GM04503 (cell line): ENCODE measurements at regions not wholly inside any gene's neighbourhood (a gene's known extent, or its start where the extent isn't known, plus 50 kb on each side); places are given as distances from the start of the nearest gene placed in this dataset.
"Not testable (repeated sequence)": the region's sequence is repeated elsewhere in the genome, so short reads cannot be mapped to it uniquely, and the experiment has no call there.

Experiments
- DNase-seq: peaks from one replicate; pipeline ENCODE4 v3.0.0-alpha.2; 2012; ENCODE audit warnings: low read depth

GRCh38 chr7:106523482-106523881 is 137.5 kb downstream of the CCDC71L start:
- no peak for DNase-seq

DNA sequence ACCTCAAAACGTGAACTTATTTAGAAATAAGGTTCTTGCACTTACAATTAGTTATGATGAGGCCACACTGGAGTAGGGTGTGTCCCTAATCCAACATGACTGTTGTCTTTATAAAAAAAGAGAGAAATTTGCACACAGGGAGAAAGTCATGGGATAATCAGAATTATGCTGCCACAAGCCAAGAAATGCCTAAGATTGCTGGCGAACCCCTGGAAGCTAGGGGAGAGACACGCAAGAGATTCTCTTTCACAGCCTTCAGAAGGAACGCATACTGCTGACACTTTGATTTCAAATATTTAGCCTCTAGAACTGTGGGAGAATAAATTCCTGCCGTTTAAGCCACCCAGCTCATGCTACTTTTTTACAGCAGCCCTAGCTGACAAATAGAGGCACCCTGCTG is 138.3 kb downstream of the CCDC71L start:
- no peak for DNase-seq

- no peak for DNase-seq
These were observed 139.4 kb downstream of the CCDC71L start for GRCh38 chr7:106521541-106521940.

- DNase-seq: no peak
These were observed 139.9 kb downstream of the CCDC71L start for GRCh38 chr7:106520962-106521514.

DNA sequence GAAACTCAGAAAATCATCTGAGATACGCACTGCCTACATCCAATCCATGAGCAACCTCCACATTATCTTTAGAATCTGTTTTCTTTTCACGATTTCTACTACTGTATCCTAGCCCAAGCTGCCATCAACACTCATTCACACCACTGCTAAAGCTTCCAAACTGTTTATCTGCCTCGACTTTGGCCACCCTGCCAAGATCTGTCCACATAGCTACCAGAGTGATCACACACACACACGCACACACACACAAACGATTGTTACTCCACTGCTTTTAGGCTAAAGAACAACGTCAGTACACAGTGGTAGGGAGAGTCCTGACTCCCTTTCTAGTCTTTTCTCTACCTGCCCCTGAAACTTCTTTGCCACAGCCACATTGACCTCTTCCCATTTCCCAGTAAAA is 142.0 kb downstream of the CCDC71L start:
- DNase-seq: no peak

DNA sequence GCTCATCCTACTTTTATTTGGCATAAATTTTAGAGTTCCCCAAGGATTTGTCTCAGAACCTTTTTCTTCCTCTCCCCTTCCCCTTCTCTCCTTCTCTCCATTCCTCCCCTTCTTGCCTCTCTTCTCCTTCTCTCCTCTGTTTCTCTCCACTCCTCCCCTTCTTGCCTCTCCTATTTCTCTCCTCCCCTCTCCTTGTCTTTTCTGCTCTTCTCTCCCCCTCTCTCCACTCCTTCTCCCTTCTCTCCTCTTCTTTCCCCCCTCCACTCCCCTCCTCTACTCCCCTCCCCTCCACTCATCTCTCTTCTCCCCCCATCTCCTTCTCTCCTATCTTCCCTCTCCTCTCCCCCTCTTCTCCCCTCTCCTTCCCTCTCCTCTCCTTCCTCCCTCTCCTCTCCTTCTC is 142.7 kb downstream of the CCDC71L start:
- DNase-seq: no peak

- DNase-seq: no peak
These were observed 143.4 kb downstream of the CCDC71L start for GRCh38 chr7:106517508-106517907.

- no peak for DNase-seq
These were observed 145.6 kb downstream of the CCDC71L start for GRCh38 chr7:106515321-106515720.

DNA sequence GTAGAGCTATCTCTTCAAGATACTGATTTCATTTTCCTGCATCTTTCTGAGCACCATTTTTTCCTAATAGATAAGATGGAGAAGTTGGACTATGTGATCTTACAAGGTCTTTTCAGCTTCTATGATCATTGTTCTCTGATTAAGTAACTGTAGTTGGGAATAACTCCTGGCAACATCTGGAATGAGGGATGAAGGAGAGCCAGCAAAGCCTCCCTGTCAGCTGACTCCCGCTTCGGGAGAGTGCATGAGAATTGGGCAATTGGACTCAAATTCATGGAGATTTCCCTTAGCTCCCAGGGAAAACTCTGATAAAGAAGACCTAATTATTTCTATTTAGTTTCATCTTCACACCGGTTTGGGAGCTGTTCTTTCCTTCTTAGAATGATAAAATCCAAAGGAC is 146.1 kb downstream of the CCDC71L start:
- DNase-seq: no peak

- DNase-seq: no peak
These were observed 148.7 kb downstream of the CCDC71L start for GRCh38 chr7:106512217-106512616.

GRCh38 chr7:106504645-106505044 is 156.3 kb downstream of the CCDC71L start:
- no peak for DNase-seq

GRCh38 chr7:106504207-106504606 is 156.8 kb downstream of the CCDC71L start:
- DNase-seq: no peak

GRCh38 chr7:106503626-106504025 is 157.3 kb downstream of the CCDC71L start:
- DNase-seq: no peak

- DNase-seq: no peak
These were observed 159.1 kb downstream of the CCDC71L start for GRCh38 chr7:106501605-106502580.

DNA sequence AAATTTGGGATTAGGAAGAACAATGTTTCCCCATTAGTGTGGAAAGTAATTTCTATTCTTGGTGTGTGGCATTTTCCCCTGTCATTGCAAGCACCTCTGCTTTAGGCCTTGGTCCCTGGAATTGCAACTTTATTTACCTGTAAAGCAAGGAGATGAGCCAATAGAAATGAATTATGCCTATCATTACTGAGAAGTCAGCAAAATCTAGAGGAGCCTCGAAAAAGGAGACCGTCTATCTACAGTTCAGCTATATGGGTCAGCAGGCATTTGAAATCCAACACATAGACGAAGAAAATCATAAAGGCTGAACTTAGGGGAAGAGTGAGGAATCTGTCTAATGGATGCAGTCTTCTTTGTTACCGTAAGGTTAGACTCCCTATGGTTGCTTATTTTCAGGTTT is 161.1 kb downstream of the CCDC71L start:
- no peak for DNase-seq

DNA sequence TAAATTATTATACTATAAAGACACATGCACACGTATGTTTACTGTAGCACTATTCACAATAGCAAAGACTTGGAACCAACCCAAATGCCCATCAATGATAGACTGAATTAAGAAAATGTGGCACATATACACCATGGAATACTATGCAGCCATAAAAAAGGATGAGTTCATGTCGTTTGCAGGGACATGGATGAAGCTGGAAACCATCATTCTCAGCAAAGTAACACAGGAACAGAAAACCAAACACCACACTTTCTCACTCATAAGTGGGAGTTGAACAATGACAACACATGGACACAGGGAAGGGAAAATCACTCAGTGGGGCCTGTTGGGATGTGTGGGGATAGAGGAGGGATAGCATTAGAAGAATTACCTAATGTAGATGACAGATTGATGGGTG is 163.0 kb downstream of the CCDC71L start:
- DNase-seq: not testable (repeated sequence)

- no peak for DNase-seq
These were observed 167.8 kb downstream of the CCDC71L start for GRCh38 chr7:106493041-106493731.

- DNase-seq: no peak
These were observed 172.5 kb downstream of the CCDC71L start for GRCh38 chr7:106488465-106488864.

- no peak for DNase-seq
These were observed 173.1 kb downstream of the CCDC71L start for GRCh38 chr7:106487892-106488291.

- DNase-seq: peak; percentile 63
These were observed 174.6 kb downstream of the CCDC71L start for GRCh38 chr7:106486331-106486730.

DNA sequence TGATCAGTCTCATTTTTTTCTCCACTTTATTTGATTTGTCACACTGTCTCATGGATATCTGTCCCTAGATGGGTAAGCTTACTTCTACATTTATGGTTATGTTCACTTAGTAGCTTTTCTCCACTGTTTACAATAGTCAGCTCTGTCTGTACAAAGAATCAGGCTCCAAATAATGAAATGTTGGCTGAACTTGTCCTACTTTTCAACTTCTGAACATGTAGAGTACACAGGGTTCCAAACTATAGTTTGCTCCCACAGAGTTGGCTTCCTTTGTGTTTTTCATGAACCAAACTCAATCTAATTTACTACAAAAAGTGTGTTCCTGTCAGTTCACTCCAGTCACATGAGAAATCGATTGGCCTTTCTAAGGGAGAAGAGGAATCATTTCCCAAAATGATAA is 175.0 kb downstream of the CCDC71L start:
- no peak for DNase-seq

DNA sequence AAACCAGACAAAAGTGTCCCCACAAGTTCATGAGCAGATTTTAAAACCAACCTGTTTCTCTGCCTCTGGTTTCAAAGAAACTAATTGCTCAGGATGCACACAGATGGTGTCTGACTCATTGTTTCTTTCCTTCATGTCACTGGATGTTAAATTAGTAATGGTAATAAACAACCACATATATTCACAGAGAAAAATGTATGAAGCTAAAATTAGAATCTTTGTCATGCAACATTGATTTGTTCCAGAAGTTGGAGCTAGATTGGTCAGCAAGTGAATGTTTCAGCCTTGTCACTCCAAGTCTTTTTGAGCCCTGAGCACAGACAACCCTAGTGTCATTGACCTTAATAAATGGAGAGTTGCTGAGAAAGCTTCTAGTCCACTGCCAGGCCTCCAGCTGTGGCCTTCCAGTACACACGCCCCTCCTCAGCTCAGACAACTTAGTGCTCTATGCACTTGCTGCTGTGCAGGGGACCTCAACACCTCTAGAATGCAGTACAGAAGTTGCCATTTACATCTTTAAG is 175.9 kb downstream of the CCDC71L start:
- peak; percentile 87 for DNase-seq

DNA sequence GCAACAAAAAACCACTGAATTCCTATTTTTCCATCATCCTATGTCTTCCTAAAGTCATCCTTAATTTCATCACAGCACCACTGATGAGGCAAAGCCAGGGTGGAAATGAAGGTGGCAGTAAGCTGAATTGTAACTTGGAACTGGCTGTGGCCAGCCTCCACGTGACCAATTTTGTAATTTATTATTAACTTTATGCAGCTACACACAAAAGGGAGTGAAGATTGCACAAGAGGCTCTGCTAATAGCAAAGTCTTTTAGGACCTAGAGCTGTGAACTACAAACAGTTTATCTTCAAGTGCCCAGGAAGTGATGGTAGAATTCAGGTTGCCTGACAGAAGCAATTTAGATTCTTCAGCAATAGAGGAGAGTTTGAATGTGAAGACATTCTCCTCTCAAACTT is 176.4 kb downstream of the CCDC71L start:
- DNase-seq: peak; percentile 36
